H1 (cell line): ENCODE measurements at regions not wholly inside any gene's neighbourhood (a gene's known extent, or its start where the extent isn't known, plus 50 kb on each side); places are given as distances from the start of the nearest gene placed in this dataset.

Experiments used
- GTF2F1 ChIP-seq: IDR thresholded peaks from 2 replicates; pipeline ENCODE4 v1.6.1; 2012; ENCODE audit warnings: low read depth, low read length, improper control_type of control experiment, borderline replicate concordance
- SP2 ChIP-seq: IDR thresholded peaks from 2 replicates; pipeline ENCODE4 v1.6.1; 2012; ENCODE audit warnings: mild to moderate bottlenecking, low read length, inconsistent platforms
- TF ChIP-seq, protein P1 (sequence below): fragments of 300-600 bp; sonication (generic); IDR thresholded peaks from 2 replicates; pipeline ENCODE4 v1.7.1; 2012; ENCODE audit warnings: low read length, moderate library complexity, mild to moderate bottlenecking, inconsistent platforms; ENCODE audit not compliant: insufficient replicate concordance

DNA sequence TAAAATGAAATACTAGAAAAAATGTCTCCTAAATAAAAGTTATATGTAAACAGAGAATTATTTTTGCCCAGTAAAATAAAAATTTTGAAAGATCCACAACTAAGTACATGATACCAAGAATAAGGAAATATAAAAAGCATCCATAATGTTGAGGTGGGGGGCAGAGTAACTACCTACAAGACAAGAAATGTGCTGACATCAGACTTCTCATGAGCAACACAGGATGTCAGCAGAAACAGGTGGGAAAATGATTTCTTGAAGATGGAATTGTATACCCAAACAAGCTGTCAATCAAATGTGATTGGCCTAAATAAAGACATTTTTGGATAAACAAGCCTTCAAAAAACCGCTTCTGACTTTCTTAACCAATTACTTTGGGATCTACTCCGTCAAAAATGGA lies 143.9 kb upstream of the LIPC start (continued):
- TF ChIP-seq, protein P1, sequence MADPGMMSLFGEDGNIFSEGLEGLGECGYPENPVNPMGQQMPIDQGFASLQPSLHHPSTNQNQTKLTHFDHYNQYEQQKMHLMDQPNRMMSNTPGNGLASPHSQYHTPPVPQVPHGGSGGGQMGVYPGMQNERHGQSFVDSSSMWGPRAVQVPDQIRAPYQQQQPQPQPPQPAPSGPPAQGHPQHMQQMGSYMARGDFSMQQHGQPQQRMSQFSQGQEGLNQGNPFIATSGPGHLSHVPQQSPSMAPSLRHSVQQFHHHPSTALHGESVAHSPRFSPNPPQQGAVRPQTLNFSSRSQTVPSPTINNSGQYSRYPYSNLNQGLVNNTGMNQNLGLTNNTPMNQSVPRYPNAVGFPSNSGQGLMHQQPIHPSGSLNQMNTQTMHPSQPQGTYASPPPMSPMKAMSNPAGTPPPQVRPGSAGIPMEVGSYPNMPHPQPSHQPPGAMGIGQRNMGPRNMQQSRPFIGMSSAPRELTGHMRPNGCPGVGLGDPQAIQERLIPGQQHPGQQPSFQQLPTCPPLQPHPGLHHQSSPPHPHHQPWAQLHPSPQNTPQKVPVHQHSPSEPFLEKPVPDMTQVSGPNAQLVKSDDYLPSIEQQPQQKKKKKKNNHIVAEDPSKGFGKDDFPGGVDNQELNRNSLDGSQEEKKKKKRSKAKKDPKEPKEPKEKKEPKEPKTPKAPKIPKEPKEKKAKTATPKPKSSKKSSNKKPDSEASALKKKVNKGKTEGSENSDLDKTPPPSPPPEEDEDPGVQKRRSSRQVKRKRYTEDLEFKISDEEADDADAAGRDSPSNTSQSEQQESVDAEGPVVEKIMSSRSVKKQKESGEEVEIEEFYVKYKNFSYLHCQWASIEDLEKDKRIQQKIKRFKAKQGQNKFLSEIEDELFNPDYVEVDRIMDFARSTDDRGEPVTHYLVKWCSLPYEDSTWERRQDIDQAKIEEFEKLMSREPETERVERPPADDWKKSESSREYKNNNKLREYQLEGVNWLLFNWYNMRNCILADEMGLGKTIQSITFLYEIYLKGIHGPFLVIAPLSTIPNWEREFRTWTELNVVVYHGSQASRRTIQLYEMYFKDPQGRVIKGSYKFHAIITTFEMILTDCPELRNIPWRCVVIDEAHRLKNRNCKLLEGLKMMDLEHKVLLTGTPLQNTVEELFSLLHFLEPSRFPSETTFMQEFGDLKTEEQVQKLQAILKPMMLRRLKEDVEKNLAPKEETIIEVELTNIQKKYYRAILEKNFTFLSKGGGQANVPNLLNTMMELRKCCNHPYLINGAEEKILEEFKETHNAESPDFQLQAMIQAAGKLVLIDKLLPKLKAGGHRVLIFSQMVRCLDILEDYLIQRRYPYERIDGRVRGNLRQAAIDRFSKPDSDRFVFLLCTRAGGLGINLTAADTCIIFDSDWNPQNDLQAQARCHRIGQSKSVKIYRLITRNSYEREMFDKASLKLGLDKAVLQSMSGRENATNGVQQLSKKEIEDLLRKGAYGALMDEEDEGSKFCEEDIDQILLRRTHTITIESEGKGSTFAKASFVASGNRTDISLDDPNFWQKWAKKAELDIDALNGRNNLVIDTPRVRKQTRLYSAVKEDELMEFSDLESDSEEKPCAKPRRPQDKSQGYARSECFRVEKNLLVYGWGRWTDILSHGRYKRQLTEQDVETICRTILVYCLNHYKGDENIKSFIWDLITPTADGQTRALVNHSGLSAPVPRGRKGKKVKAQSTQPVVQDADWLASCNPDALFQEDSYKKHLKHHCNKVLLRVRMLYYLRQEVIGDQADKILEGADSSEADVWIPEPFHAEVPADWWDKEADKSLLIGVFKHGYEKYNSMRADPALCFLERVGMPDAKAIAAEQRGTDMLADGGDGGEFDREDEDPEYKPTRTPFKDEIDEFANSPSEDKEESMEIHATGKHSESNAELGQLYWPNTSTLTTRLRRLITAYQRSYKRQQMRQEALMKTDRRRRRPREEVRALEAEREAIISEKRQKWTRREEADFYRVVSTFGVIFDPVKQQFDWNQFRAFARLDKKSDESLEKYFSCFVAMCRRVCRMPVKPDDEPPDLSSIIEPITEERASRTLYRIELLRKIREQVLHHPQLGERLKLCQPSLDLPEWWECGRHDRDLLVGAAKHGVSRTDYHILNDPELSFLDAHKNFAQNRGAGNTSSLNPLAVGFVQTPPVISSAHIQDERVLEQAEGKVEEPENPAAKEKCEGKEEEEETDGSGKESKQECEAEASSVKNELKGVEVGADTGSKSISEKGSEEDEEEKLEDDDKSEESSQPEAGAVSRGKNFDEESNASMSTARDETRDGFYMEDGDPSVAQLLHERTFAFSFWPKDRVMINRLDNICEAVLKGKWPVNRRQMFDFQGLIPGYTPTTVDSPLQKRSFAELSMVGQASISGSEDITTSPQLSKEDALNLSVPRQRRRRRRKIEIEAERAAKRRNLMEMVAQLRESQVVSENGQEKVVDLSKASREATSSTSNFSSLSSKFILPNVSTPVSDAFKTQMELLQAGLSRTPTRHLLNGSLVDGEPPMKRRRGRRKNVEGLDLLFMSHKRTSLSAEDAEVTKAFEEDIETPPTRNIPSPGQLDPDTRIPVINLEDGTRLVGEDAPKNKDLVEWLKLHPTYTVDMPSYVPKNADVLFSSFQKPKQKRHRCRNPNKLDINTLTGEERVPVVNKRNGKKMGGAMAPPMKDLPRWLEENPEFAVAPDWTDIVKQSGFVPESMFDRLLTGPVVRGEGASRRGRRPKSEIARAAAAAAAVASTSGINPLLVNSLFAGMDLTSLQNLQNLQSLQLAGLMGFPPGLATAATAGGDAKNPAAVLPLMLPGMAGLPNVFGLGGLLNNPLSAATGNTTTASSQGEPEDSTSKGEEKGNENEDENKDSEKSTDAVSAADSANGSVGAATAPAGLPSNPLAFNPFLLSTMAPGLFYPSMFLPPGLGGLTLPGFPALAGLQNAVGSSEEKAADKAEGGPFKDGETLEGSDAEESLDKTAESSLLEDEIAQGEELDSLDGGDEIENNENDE = no peak
- no peak for TF ChIP-seq SP2
- no peak for TF ChIP-seq GTF2F1
- TF ChIP-seq, all 59 proteins: peak for 0
